C4-2B (cell line): ENCODE measurements at regions not wholly inside any gene's neighbourhood (a gene's known extent, or its start where the extent isn't known, plus 50 kb on each side); places are given as distances from the start of the nearest gene placed in this dataset.

Experiments used
- ZFX ChIP-seq: fragments of 450-650 bp; IDR thresholded peaks from 2 replicates; pipeline ENCODE4 v1.6.1; 2017
- TF ChIP-seq, protein P1 (sequence below): fragments of 450-650 bp; conservative IDR thresholded peaks from 2 replicates; pipeline ENCODE4 v1.5.1; 2017; ENCODE audit warnings: mild to moderate bottlenecking

GRCh38 chr14:106218174-106218573 is 691.8 kb downstream of the TMEM121 start:
- TF ChIP-seq, protein P1, sequence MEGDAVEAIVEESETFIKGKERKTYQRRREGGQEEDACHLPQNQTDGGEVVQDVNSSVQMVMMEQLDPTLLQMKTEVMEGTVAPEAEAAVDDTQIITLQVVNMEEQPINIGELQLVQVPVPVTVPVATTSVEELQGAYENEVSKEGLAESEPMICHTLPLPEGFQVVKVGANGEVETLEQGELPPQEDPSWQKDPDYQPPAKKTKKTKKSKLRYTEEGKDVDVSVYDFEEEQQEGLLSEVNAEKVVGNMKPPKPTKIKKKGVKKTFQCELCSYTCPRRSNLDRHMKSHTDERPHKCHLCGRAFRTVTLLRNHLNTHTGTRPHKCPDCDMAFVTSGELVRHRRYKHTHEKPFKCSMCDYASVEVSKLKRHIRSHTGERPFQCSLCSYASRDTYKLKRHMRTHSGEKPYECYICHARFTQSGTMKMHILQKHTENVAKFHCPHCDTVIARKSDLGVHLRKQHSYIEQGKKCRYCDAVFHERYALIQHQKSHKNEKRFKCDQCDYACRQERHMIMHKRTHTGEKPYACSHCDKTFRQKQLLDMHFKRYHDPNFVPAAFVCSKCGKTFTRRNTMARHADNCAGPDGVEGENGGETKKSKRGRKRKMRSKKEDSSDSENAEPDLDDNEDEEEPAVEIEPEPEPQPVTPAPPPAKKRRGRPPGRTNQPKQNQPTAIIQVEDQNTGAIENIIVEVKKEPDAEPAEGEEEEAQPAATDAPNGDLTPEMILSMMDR, result no peak
- TF ChIP-seq ZFX, result no peak
